ENCODE measurements at regions not wholly inside any gene's neighbourhood (a gene's known extent, or its start where the extent isn't known, plus 50 kb on each side); places are given as distances from the start of the nearest gene placed in this dataset.

DNA sequence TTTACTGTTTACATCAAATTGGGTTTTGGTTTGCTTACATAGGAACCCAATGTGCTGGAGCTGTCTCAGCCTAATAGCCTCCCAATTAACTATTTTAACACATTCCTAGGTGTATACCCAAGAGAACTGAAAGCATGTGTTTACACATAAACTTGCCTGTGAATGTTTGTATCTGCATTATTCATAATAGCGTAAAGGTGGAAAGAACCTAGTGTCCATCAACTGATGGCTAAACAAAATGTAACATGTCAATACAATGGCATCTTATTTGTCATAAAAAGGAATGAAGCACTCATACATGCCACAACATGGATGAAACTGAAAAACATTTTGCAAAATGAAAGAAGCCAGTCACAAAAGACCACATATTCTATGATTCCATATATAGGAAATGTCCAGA lies 160.6 kb upstream of the EEPD1 start:
- no peaks in the 10 kb centered on the region for H3K27me3 ChIP-seq (ENCODE audit: control insufficient read depth, insufficient read depth)
- peaks cover 3% of the 10 kb centered on the region for H3K4me1 ChIP-seq (ENCODE audit: control insufficient read depth, insufficient read depth, low read length)
- no peak for DNase-seq
- intact Hi-C loops (cut with DNase I), result no loop called here
- WGBS, result 97% methylated on average over 1 of the region's 1 CpG
- no peaks in the 10 kb centered on the region for H3K9me3 ChIP-seq (ENCODE audit: control insufficient read depth, low read length)
- no peak overlapping the region for H3K27ac ChIP-seq (ENCODE audit: low read length)
- no peak overlapping the region for H3K4me3 ChIP-seq (ENCODE audit: low read length)
- ATAC-seq, result no peak

DNA sequence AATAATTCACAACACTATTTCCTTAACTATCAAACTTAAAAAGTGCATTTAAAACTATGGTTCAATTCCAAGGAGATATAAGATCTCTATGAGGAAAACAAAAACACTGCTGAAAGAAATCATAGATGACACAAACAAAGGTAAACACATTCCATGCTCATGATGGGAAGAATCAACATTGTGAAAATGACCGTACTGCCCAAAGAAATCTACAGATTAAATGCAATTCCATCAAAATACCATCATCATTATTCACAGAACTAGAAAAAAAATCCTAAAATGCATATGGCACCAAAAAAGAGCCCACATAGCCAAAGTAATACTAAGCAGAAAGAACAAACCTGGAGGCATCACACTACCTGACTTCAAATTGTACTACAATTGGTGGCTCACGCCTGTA lies 159.9 kb upstream of the EEPD1 start:
- intact Hi-C loops (cut with DNase I), result no loop called here
- Histone ChIP-seq H3K4me1 (ENCODE audit: control insufficient read depth, insufficient read depth, low read length) (peaks cover 3% of the 10 kb centered on the region), H3K27me3 (ENCODE audit: control insufficient read depth, insufficient read depth) (no peaks in the 10 kb centered on the region), H3K27ac (ENCODE audit: low read length) (no peak overlapping the region), H3K4me3 (ENCODE audit: low read length) (no peak overlapping the region), H3K9me3 (ENCODE audit: control insufficient read depth, low read length) (no peaks in the 10 kb centered on the region)
- DNase-seq, result no peak
- 92% methylated on average over 2 of the region's 2 CpGs for WGBS
- no peak for ATAC-seq

DNA sequence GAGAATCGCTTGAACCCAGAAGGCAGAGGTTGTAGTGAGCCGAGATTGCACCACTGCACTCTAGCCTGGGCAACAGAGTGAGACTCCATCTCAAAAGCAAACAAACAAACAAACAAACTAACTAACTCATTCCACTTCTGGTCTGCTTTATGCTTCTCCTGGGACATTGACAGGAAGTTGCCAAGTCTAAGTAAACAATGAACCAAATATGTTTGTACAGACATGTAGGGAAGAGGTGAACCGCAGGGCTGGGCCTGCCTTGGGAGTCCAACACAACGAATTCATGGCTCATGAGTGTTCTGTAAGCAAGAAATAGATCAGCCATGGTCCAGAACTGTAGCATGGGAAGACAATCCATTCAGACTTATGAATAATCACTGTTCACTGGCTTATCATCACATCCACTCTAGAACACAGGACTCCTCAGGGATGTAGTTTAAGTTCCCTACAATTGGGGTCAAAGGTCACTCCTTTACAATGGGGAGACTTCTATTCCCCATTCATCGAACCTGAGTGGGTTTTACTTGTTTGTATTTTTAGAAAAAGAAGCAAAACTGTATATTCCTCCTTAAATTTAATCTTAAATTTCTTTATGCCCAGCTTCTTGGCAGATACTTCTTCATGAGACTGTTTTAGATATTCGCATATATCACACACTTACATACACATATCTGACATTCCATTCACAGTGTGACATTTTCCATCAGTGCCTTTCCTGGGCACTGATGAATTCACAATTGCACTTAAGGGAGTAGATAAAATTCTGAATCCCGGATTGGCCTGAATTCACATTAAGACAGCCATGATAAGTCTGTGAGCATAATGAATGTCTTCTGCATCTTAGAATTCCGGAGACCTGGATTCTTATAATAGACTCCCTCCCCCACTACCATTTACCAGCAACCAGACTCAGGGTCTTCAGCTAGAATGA lies 159.1 kb upstream of the EEPD1 start:
- H3K9me3 ChIP-seq (ENCODE audit: control insufficient read depth, low read length), result no peaks in the 10 kb centered on the region
- no peak overlapping the region for H3K4me3 ChIP-seq (ENCODE audit: low read length)
- ATAC-seq (no peak), DNase-seq (no peak)
- intact Hi-C loops (cut with DNase I), result no loop called here
- no peak overlapping the region for H3K27ac ChIP-seq (ENCODE audit: low read length)
- WGBS, result 67% methylated on average over 8 of the region's 8 CpGs
- no peaks in the 10 kb centered on the region for H3K27me3 ChIP-seq (ENCODE audit: control insufficient read depth, insufficient read depth)
- H3K4me1 ChIP-seq (ENCODE audit: control insufficient read depth, insufficient read depth, low read length), result peaks cover 3% of the 10 kb centered on the region

DNA sequence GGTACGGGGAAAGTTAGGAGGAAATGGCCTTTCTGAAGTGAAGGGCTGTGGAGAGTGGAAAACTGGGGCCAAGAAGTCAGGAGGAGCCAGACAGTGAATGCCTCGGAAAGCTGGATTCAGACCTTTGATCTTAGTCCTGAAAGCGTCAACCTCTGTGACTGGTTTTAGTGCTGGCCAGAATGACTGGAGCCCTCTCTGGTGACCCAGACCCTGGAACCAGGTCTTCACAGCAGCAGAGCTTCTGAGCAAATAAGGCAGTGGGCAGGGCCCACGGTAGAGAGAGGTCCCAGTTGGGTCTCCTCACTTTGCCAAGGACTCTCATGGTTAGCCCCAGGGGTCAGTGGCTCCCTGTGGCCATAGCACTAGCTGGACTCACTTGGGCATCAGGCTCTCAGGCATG lies 157.7 kb upstream of the EEPD1 start:
- no peak for ATAC-seq
- no peak overlapping the region for H3K4me3 ChIP-seq (ENCODE audit: low read length)
- no peak for DNase-seq
- no peaks in the 10 kb centered on the region for H3K27me3 ChIP-seq (ENCODE audit: control insufficient read depth, insufficient read depth)
- H3K4me1 ChIP-seq (ENCODE audit: control insufficient read depth, insufficient read depth, low read length), result peaks cover 3% of the 10 kb centered on the region
- no peaks in the 10 kb centered on the region for H3K9me3 ChIP-seq (ENCODE audit: control insufficient read depth, low read length)
- intact Hi-C loops (cut with DNase I), result no loop called here
- H3K27ac ChIP-seq (ENCODE audit: low read length), result no peak overlapping the region
- 86% methylated on average over 4 of the region's 4 CpGs for WGBS

DNA sequence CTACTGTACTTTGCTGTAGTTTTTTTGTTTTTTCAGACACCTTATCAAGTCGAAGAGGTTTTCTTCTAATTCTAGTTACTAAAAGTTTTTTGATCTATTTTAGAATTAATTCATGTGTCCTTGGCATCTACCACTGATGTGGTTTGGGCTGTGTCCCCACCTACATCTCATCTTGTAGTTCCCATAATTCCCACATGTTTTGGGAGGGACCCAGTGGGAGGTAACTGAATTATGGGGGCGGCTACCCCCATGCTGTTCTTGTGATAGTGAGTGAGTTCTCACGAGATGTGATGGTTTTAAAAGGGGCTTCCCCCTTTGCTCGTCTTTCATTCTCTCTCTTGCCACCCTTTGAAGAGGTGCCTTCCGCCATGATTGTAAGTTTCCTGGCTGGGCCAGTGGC lies 154.6 kb upstream of the EEPD1 start:
- Histone ChIP-seq H3K27me3 (ENCODE audit: control insufficient read depth, insufficient read depth) (no peaks in the 10 kb centered on the region), H3K4me3 (ENCODE audit: low read length) (no peak overlapping the region), H3K9me3 (ENCODE audit: control insufficient read depth, low read length) (no peaks in the 10 kb centered on the region), H3K27ac (ENCODE audit: low read length) (no peak overlapping the region), H3K4me1 (ENCODE audit: control insufficient read depth, insufficient read depth, low read length) (peaks cover 3% of the 10 kb centered on the region)
- DNase-seq (no peak), ATAC-seq (no peak)
- 92% methylated on average over 5 of the region's 5 CpGs for whole genome bisulfite sequencing
- intact Hi-C loops (cut with DNase I), result no loop called here

DNA sequence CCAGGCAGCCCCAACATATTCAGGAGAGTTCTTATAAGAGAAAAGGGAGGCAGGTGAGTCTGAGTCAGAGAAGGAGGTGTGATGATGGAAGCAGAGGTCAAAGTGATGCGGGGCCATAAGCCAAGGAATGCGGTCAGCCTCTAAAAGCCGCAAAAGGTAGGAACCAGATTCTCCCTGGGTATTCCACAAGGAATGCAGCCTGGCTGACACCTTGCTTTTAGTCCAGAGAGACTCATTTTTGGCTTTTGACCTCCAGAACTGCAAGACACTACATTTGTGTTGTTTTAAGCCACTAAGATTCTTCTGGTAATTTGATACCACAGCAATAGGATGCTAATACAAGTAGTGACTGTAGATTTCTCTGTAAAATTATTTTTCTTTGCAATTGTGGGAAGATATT lies 151.5 kb upstream of the EEPD1 start:
- Histone ChIP-seq H3K27ac (ENCODE audit: low read length) (no peak overlapping the region), H3K27me3 (ENCODE audit: control insufficient read depth, insufficient read depth) (no peaks in the 10 kb centered on the region), H3K9me3 (ENCODE audit: control insufficient read depth, low read length) (no peaks in the 10 kb centered on the region), H3K4me1 (ENCODE audit: control insufficient read depth, insufficient read depth, low read length) (peaks cover 2% of the 10 kb centered on the region), H3K4me3 (ENCODE audit: low read length) (no peak overlapping the region)
- ATAC-seq, result no peak
- intact Hi-C loops (cut with DNase I), result no loop called here
- DNase-seq, result no peak
- 96% methylated on average over 3 of the region's 3 CpGs for WGBS

DNA sequence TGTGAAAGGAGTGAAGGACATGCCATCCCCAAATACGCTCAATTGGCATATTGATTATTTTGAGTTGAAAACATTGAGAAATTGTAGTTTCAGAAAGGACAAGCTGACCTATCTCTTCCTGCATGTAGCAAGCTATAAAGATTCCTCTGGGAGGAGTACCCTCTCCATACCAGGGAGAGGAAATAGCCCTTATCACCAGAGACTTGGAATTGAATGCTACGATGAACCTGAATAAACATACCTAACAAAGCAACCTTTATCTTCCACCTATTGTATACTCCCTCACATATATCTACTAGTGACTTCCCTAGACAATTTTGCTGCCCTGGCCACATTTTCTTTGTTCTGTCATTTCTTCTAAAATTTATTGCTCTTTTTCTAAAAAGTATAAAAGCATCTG lies 150.2 kb upstream of the EEPD1 start:
- intact Hi-C loops (cut with DNase I), result no loop called here
- Histone ChIP-seq H3K27ac (ENCODE audit: low read length) (no peak overlapping the region), H3K4me1 (ENCODE audit: control insufficient read depth, insufficient read depth, low read length) (peaks cover 2% of the 10 kb centered on the region), H3K4me3 (ENCODE audit: low read length) (no peak overlapping the region), H3K9me3 (ENCODE audit: control insufficient read depth, low read length) (no peaks in the 10 kb centered on the region), H3K27me3 (ENCODE audit: control insufficient read depth, insufficient read depth) (no peaks in the 10 kb centered on the region)
- DNase-seq, result no peak
- 69% methylated on average over 2 of the region's 2 CpGs for WGBS
- no peak for ATAC-seq

DNA sequence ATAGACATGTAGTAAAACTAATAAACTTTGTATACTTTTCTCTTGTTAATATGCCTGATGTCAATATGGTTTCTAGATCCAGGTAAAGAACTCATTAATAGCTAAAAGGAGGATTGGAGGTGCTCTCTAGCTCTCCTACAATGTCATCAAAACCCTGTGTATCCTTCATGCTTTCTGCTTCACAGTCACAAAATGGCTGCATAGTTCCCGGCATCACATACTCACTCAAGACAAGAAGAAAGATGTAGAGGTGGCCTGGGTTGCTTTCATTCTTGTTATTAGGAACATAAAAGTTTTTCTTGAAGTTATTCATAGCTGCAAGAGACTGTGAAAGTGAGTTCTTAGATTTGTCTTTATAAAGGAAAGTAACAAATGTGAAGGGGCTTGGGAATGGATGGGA lies 149.7 kb upstream of the EEPD1 start:
- H3K4me3 ChIP-seq (ENCODE audit: low read length), result no peak overlapping the region
- WGBS, result 95% methylated on average over 1 of the region's 1 CpG
- no peaks in the 10 kb centered on the region for H3K9me3 ChIP-seq (ENCODE audit: control insufficient read depth, low read length)
- no peak for ATAC-seq
- H3K27me3 ChIP-seq (ENCODE audit: control insufficient read depth, insufficient read depth), result no peaks in the 10 kb centered on the region
- peaks cover 2% of the 10 kb centered on the region for H3K4me1 ChIP-seq (ENCODE audit: control insufficient read depth, insufficient read depth, low read length)
- H3K27ac ChIP-seq (ENCODE audit: low read length), result no peak overlapping the region
- intact Hi-C loops (cut with DNase I), result no loop called here
- DNase-seq, result no peak

DNA sequence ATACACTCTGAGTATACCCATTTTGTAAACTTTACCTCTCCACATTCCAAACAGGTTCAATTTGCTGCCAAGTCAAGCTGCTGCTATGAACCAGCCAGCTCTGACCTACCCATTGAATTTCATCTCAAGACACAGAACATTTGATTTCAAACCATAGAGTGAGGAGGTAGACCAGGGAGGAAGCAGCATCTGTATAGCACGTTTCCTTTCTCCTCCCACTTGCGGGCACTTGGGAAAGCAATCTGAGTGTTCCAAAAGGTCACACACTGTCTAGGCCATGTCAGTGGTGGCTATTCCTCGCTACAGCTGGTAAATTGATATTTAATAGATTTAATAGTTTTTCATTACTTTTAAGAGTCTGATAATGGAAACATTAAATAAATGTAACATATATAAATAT lies 147.8 kb upstream of the EEPD1 start:
- Histone ChIP-seq H3K4me3 (ENCODE audit: low read length) (no peak overlapping the region), H3K27ac (ENCODE audit: low read length) (no peak overlapping the region), H3K4me1 (ENCODE audit: control insufficient read depth, insufficient read depth, low read length) (peaks cover 2% of the 10 kb centered on the region), H3K27me3 (ENCODE audit: control insufficient read depth, insufficient read depth) (no peaks in the 10 kb centered on the region), H3K9me3 (ENCODE audit: control insufficient read depth, low read length) (no peaks in the 10 kb centered on the region)
- intact Hi-C loops (cut with DNase I), result no loop called here
- ATAC-seq, result no peak
- DNase-seq, result no peak
- 57% methylated on average over 3 of the region's 3 CpGs for WGBS

DNA sequence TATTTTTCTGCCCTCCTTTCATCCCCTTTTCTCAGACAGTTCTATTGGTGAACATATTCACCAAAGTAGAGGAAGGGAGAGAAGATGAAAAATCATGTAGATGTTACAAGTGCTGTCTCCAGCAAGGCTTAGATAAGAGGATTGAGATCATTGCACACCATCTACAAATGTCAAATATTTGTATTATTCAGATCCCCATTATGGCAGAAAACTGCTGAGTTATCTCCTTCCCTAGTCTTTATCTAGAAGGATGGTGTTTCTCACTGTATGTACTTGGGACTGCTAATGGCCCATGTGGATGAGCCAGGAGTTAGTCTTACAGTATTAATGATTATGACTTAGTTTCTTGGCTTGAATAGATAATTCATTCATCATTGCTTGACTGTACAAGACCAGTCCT lies 147.2 kb upstream of the EEPD1 start:
- intact Hi-C loops (cut with DNase I), result no loop called here
- Histone ChIP-seq H3K27me3 (ENCODE audit: control insufficient read depth, insufficient read depth) (no peaks in the 10 kb centered on the region), H3K9me3 (ENCODE audit: control insufficient read depth, low read length) (no peaks in the 10 kb centered on the region), H3K27ac (ENCODE audit: low read length) (no peak overlapping the region), H3K4me1 (ENCODE audit: control insufficient read depth, insufficient read depth, low read length) (peaks cover 2% of the 10 kb centered on the region), H3K4me3 (ENCODE audit: low read length) (no peak overlapping the region)
- DNase-seq, result no peak
- no peak for ATAC-seq

DNA sequence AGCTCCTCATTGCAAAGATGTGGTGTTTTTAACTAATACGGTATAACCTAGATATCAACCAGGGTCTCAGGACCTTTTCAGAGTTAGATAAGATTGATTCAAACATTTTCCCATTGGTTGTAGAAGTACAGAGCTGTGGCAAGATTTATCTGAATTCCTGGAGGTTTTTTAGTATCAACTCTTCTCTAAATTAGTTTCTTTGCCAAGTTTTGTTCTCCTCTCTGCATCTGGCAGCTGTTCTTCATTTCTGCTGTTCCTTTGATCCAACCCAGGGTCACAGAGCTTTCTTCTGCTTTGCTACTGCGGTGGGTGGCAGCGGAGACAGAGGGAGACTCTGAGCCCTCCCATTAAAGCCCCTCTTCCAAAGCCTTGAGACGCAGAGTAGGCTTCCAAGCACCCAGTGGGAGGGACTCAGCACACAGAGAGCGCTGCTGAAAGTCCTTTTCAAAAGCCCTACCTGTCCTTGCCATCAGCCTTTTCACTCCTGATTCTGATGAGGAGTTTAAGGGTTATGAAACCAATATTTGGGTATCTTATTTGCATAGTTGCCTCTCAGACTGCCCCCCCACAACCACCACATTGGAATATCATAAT lies 146.3 kb upstream of the EEPD1 start:
- ATAC-seq, result no peak
- intact Hi-C loops (cut with DNase I), result no loop called here
- H3K4me3 ChIP-seq (ENCODE audit: low read length), result no peak overlapping the region
- WGBS, result 72% methylated on average over 5 of the region's 5 CpGs
- H3K27ac ChIP-seq (ENCODE audit: low read length), result no peak overlapping the region
- no peak for DNase-seq
- peaks cover 2% of the 10 kb centered on the region for H3K4me1 ChIP-seq (ENCODE audit: control insufficient read depth, insufficient read depth, low read length)
- H3K9me3 ChIP-seq (ENCODE audit: control insufficient read depth, low read length), result no peaks in the 10 kb centered on the region
- no peaks in the 10 kb centered on the region for H3K27me3 ChIP-seq (ENCODE audit: control insufficient read depth, insufficient read depth)
